ENCODE measurements at regions not wholly inside any gene's neighbourhood (a gene's known extent, or its start where the extent isn't known, plus 50 kb on each side); places are given as distances from the start of the nearest gene placed in this dataset.

- Histone ChIP-seq H3K36me3 (ENCODE audit: insufficient read depth, low read length) (no peaks in the 10 kb centered on the region), H3K79me2 (ENCODE audit: control insufficient read depth, insufficient read depth, low read length, unreplicated experiment) (no peaks in the 10 kb centered on the region), H3K4me1 (ENCODE audit: control insufficient read depth, insufficient read depth, low read length, unreplicated experiment) (no peaks in the 10 kb centered on the region), H3K27me3 (ENCODE audit: insufficient read depth, low read length) (no peaks in the 10 kb centered on the region), H3K27ac (ENCODE audit: low read depth, low read length) (no peak overlapping the region), H3K4me3 (ENCODE audit: low read depth, low read length) (no peak overlapping the region), H2AFZ (ENCODE audit: low read length, unreplicated experiment) (no peak overlapping the region)
Observed at GRCh38 chr5:97801461-97801860, 618.4 kb upstream of the RIOK2 start.

DNA sequence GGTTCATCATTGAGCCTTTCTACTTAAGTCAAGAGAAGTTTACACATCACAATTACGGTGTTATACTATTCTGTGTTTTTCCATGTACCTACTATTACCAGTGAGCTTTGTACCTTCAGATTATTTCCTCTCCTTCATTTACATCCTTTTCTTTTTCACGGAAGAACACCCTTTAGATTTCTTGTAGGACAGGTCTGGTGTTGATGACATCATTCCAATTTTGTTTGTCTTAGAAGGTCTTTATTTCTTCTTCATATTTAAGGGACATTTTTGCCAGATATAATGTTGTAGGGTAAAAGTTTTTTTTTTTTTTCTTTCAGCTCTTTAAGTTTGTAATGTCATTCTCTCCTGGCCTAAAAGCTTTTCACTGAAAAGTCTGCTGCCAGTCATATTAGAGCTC, 637.1 kb upstream of the RIOK2 start:
- Histone ChIP-seq H3K27me3 (ENCODE audit: insufficient read depth, low read length) (no peaks in the 10 kb centered on the region), H3K4me3 (ENCODE audit: low read depth, low read length) (no peak overlapping the region)

GRCh38 chr5:97832645-97833296, 649.7 kb upstream of the RIOK2 start:
- Histone ChIP-seq H3K27ac (ENCODE audit: low read depth, low read length) (no peak overlapping the region), H3K79me2 (ENCODE audit: control insufficient read depth, insufficient read depth, low read length, unreplicated experiment) (no peaks in the 10 kb centered on the region), H2AFZ (ENCODE audit: low read length, unreplicated experiment) (no peak overlapping the region), H3K4me1 (ENCODE audit: control insufficient read depth, insufficient read depth, low read length, unreplicated experiment) (no peaks in the 10 kb centered on the region), H3K4me3 (ENCODE audit: low read depth, low read length) (no peak overlapping the region), H3K27me3 (ENCODE audit: insufficient read depth, low read length) (no peaks in the 10 kb centered on the region), H3K36me3 (ENCODE audit: insufficient read depth, low read length) (no peaks in the 10 kb centered on the region)

More for the DNA sequence above, 637.1 kb upstream of the RIOK2 start:
- Histone ChIP-seq H3K27ac (ENCODE audit: low read depth, low read length) (no peak overlapping the region), H3K4me1 (ENCODE audit: control insufficient read depth, insufficient read depth, low read length, unreplicated experiment) (no peaks in the 10 kb centered on the region), H3K36me3 (ENCODE audit: insufficient read depth, low read length) (no peaks in the 10 kb centered on the region), H3K79me2 (ENCODE audit: control insufficient read depth, insufficient read depth, low read length, unreplicated experiment) (no peaks in the 10 kb centered on the region), H2AFZ (ENCODE audit: low read length, unreplicated experiment) (no peak overlapping the region)

DNA sequence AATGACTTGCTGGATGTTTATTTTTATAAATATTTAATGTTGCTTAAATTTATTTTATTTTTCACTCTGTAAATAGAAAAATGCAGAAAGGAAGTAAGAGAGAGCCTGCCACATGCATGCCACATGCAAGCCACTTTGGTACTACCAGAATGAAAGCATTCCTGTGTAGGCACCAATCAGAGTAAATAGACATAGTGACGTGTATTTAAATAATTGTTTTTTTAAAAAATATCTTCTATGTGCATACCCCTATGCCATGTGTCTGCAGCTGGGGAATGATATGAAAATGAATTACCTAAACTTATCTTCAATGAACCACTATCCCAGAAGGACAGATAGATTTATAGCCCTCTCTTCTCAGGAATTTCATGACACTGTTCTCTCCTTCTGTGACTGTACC, 651.5 kb upstream of the RIOK2 start:
- no peaks in the 10 kb centered on the region for H3K27me3 ChIP-seq (ENCODE audit: insufficient read depth, low read length)
- H3K4me3 ChIP-seq (ENCODE audit: low read depth, low read length), result no peak overlapping the region
- no peak overlapping the region for H2AFZ ChIP-seq (ENCODE audit: low read length, unreplicated experiment)
- H3K36me3 ChIP-seq (ENCODE audit: insufficient read depth, low read length), result no peaks in the 10 kb centered on the region
- no peaks in the 10 kb centered on the region for H3K79me2 ChIP-seq (ENCODE audit: control insufficient read depth, insufficient read depth, low read length, unreplicated experiment)
- peaks cover 12% of the 10 kb centered on the region for H3K4me1 ChIP-seq (ENCODE audit: control insufficient read depth, insufficient read depth, low read length, unreplicated experiment)
- no peak overlapping the region for H3K27ac ChIP-seq (ENCODE audit: low read depth, low read length)

DNA sequence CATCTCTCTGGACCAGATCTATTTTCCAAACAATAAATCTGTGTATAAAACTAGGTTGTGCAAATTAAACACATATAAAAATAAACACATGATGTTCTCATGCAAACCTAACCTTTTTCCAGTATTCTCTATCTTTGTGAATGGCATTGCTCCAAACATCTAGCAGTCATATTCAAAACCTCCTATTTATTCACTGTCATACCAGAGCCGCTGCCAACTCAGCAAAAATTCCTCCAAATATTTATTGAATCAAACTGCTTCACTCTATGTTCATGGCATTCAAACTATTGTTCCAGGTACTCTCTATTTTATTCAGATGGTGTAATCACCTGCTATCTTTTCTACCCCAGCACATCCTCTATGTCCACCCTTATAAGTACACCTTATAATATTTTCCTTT, 652.1 kb upstream of the RIOK2 start:
- Histone ChIP-seq H3K4me1 (ENCODE audit: control insufficient read depth, insufficient read depth, low read length, unreplicated experiment) (peaks cover 18% of the 10 kb centered on the region), H2AFZ (ENCODE audit: low read length, unreplicated experiment) (no peak overlapping the region), H3K79me2 (ENCODE audit: control insufficient read depth, insufficient read depth, low read length, unreplicated experiment) (no peaks in the 10 kb centered on the region), H3K4me3 (ENCODE audit: low read depth, low read length) (no peak overlapping the region), H3K27me3 (ENCODE audit: insufficient read depth, low read length) (no peaks in the 10 kb centered on the region), H3K27ac (ENCODE audit: low read depth, low read length) (no peak overlapping the region), H3K36me3 (ENCODE audit: insufficient read depth, low read length) (no peaks in the 10 kb centered on the region)

DNA sequence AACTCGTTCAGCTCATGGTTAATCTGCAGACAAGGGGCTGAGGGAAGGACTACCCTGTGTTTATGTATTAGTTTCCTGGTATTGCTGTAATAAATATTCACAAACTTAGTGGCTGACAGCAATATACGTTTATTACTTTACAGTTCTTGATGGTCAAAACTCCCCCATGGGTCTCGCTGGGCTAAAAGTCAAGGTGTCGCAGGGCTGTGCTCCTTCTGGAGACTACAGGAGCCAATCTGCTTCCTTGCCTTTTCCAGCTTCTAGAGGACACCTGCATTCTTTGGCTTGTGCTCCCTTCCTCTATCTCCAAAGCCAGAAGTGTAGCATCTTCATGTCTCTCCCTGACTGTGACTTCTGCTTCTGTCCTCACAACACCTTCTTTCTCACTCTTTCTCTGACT, 653.8 kb upstream of the RIOK2 start:
- Histone ChIP-seq H3K4me3 (ENCODE audit: low read depth, low read length) (no peak overlapping the region), H3K4me1 (ENCODE audit: control insufficient read depth, insufficient read depth, low read length, unreplicated experiment) (peaks cover 30% of the 10 kb centered on the region), H3K36me3 (ENCODE audit: insufficient read depth, low read length) (no peaks in the 10 kb centered on the region), H3K79me2 (ENCODE audit: control insufficient read depth, insufficient read depth, low read length, unreplicated experiment) (no peaks in the 10 kb centered on the region), H2AFZ (ENCODE audit: low read length, unreplicated experiment) (no peak overlapping the region), H3K27me3 (ENCODE audit: insufficient read depth, low read length) (no peaks in the 10 kb centered on the region), H3K27ac (ENCODE audit: low read depth, low read length) (no peak overlapping the region)

- H3K4me1 ChIP-seq (ENCODE audit: control insufficient read depth, insufficient read depth, low read length, unreplicated experiment), result peaks cover 30% of the 10 kb centered on the region
- H3K79me2 ChIP-seq (ENCODE audit: control insufficient read depth, insufficient read depth, low read length, unreplicated experiment), result no peaks in the 10 kb centered on the region
- H3K36me3 ChIP-seq (ENCODE audit: insufficient read depth, low read length), result no peaks in the 10 kb centered on the region
- no peaks in the 10 kb centered on the region for H3K27me3 ChIP-seq (ENCODE audit: insufficient read depth, low read length)
- peak overlapping the region; percentile 63 for H3K27ac ChIP-seq (ENCODE audit: low read depth, low read length)
- no peak overlapping the region for H2AFZ ChIP-seq (ENCODE audit: low read length, unreplicated experiment)
- H3K4me3 ChIP-seq (ENCODE audit: low read depth, low read length), result peak overlapping the region; percentile 22; the same call in 1 of the 2 replicates
Observed at GRCh38 chr5:97838214-97838613, 655.2 kb upstream of the RIOK2 start.

- Histone ChIP-seq H2AFZ (ENCODE audit: low read length, unreplicated experiment) (no peak overlapping the region), H3K4me3 (ENCODE audit: low read depth, low read length) (peak overlapping the region; percentile 10; the same call in 1 of the 2 replicates), H3K79me2 (ENCODE audit: control insufficient read depth, insufficient read depth, low read length, unreplicated experiment) (no peaks in the 10 kb centered on the region), H3K27ac (ENCODE audit: low read depth, low read length) (peak overlapping the region; percentile 63), H3K36me3 (ENCODE audit: insufficient read depth, low read length) (no peaks in the 10 kb centered on the region), H3K27me3 (ENCODE audit: insufficient read depth, low read length) (no peaks in the 10 kb centered on the region), H3K4me1 (ENCODE audit: control insufficient read depth, insufficient read depth, low read length, unreplicated experiment) (peaks cover 33% of the 10 kb centered on the region)
Observed at GRCh38 chr5:97839341-97840086, 656.5 kb upstream of the RIOK2 start.

DNA sequence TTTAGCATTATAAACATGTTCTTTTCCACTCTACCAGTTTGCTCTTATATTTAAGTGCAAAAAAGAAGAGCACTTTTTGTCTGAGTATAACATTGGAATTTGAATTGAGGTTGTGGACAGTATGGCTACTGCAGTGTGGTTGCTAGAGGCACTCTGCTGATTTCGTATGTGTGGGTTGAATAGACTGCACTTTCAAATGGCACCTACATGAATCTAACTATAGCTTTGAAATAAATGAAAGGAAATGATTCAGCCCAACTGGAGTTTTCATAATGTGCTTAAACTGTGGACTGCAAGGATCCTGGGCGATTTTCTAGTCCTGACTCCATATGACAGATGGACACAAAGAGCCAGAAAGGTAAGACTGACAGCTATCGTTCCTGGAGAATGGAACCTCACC, 657.6 kb upstream of the RIOK2 start:
- peak overlapping the region; percentile 20 for H2AFZ ChIP-seq (ENCODE audit: low read length, unreplicated experiment)
- H3K4me1 ChIP-seq (ENCODE audit: control insufficient read depth, insufficient read depth, low read length, unreplicated experiment), result peaks cover 33% of the 10 kb centered on the region
- H3K27ac ChIP-seq (ENCODE audit: low read depth, low read length), result no peak overlapping the region
- no peaks in the 10 kb centered on the region for H3K27me3 ChIP-seq (ENCODE audit: insufficient read depth, low read length)
- H3K4me3 ChIP-seq (ENCODE audit: low read depth, low read length), result no peak overlapping the region
- no peaks in the 10 kb centered on the region for H3K36me3 ChIP-seq (ENCODE audit: insufficient read depth, low read length)
- H3K79me2 ChIP-seq (ENCODE audit: control insufficient read depth, insufficient read depth, low read length, unreplicated experiment), result no peaks in the 10 kb centered on the region

DNA sequence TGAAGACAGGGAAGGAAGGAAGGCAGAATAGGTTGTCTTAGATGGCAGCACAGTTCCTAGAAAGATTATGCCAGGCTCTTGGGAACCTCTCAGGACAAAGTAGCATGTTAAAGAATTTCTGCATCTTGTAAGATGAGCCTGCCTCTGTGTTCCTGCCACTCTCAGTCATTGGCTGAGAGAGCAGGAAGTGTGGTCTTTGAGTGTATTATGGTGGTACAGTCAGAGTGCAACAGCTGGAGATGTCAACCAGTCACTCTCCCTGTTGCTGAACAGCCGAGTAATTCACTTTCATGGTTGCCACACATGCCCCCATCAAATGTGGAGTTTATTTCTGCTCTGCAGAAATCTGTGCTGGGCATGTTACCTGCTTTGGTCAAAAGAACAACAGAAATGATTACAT, 659.6 kb upstream of the RIOK2 start:
- H3K36me3 ChIP-seq (ENCODE audit: insufficient read depth, low read length), result no peaks in the 10 kb centered on the region
- H3K79me2 ChIP-seq (ENCODE audit: control insufficient read depth, insufficient read depth, low read length, unreplicated experiment), result no peaks in the 10 kb centered on the region
- peaks cover 39% of the 10 kb centered on the region for H3K4me1 ChIP-seq (ENCODE audit: control insufficient read depth, insufficient read depth, low read length, unreplicated experiment)
- no peak overlapping the region for H3K4me3 ChIP-seq (ENCODE audit: low read depth, low read length)
- H2AFZ ChIP-seq (ENCODE audit: low read length, unreplicated experiment), result no peak overlapping the region
- H3K27me3 ChIP-seq (ENCODE audit: insufficient read depth, low read length), result no peaks in the 10 kb centered on the region
- H3K27ac ChIP-seq (ENCODE audit: low read depth, low read length), result no peak overlapping the region

GRCh38 chr5:97844797-97845196, 661.8 kb upstream of the RIOK2 start:
- no peaks in the 10 kb centered on the region for H3K27me3 ChIP-seq (ENCODE audit: insufficient read depth, low read length)
- H3K27ac ChIP-seq (ENCODE audit: low read depth, low read length), result no peak overlapping the region

More at GRCh38 chr5:97844797-97845196, 661.8 kb upstream of the RIOK2 start:
- no peaks in the 10 kb centered on the region for H3K36me3 ChIP-seq (ENCODE audit: insufficient read depth, low read length)
- H2AFZ ChIP-seq (ENCODE audit: low read length, unreplicated experiment), result no peak overlapping the region
- no peaks in the 10 kb centered on the region for H3K79me2 ChIP-seq (ENCODE audit: control insufficient read depth, insufficient read depth, low read length, unreplicated experiment)
- H3K4me1 ChIP-seq (ENCODE audit: control insufficient read depth, insufficient read depth, low read length, unreplicated experiment), result peaks cover 24% of the 10 kb centered on the region
- H3K4me3 ChIP-seq (ENCODE audit: low read depth, low read length), result no peak overlapping the region

Data from ACC112 (cell line).